Astrocyte (in vitro differentiated cells and primary cell): ENCODE measurements at regions not wholly inside any gene's neighbourhood (a gene's known extent, or its start where the extent isn't known, plus 50 kb on each side); places are given as distances from the start of the nearest gene placed in this dataset.
A peak's percentile ranks its signal among the peaks of the same experiment; 100 is the strongest.

Source experiments
- DNase-seq: peaks from one replicate; pipeline ENCODE4 v3.0.0-alpha.2; 2010; ENCODE audit warnings: low read depth
- FAIRE-seq: peaks from 2 replicates; lab custom pipeline; 2011; peaks lifted over from hg19 to GRCh38; lab: Jason Lieb, UNC
- H2AFZ ChIP-seq: 2 replicates; pipeline ENCODE4 v1.6.0; 2012; ENCODE audit warnings: low read depth, low read length, inconsistent platforms
- H3K27ac ChIP-seq: 2 replicates; pipeline ENCODE4 v1.5.1; 2011; ENCODE audit warnings: low read depth, low read length, inconsistent platforms
- H3K27me3 ChIP-seq: 2 replicates; pipeline ENCODE4 v1.6.0; 2011; ENCODE audit warnings: low read length, inconsistent platforms; ENCODE audit not compliant: insufficient read depth
- H3K36me3 ChIP-seq: 2 replicates; pipeline ENCODE4 v1.5.1; 2011; ENCODE audit warnings: low read length, inconsistent platforms; ENCODE audit not compliant: insufficient read depth
- H3K4me1 ChIP-seq: 2 replicates; pipeline ENCODE4 v1.5.1; 2011; ENCODE audit warnings: low read length, inconsistent platforms; ENCODE audit not compliant: insufficient read depth
- H3K4me2 ChIP-seq: 2 replicates; pipeline ENCODE4 v1.6.0; 2012; ENCODE audit warnings: low read length, inconsistent platforms
- H3K4me3 ChIP-seq: 2 replicates; pipeline ENCODE4 v1.5.1; 2011; ENCODE audit warnings: low read depth, mild to moderate bottlenecking, low read length, inconsistent platforms; ENCODE audit not compliant: insufficient read depth
- H3K79me2 ChIP-seq: 2 replicates; pipeline ENCODE4 v1.6.0; 2012; ENCODE audit warnings: mild to moderate bottlenecking, low read length, inconsistent platforms; ENCODE audit not compliant: insufficient read depth
- H3K9ac ChIP-seq: 2 replicates; pipeline ENCODE4 v1.6.0; 2012; ENCODE audit warnings: mild to moderate bottlenecking, low read length, inconsistent platforms
- H3K9me3 ChIP-seq: 2 replicates; pipeline ENCODE4 v1.5.1; 2012; ENCODE audit warnings: low read depth, mild to moderate bottlenecking, low read length, inconsistent platforms; ENCODE audit not compliant: insufficient read depth
- H4K20me1 ChIP-seq: 2 replicates; pipeline ENCODE4 v1.6.0; 2012; ENCODE audit warnings: low read length, inconsistent platforms; ENCODE audit not compliant: insufficient read depth
- H3K27ac Mint-ChIP-seq: one replicate; pipeline ENCODE4 v1.8.0; 2021; ENCODE audit warnings: mild to moderate bottlenecking, mixed read lengths; ENCODE audit not compliant: unreplicated experiment
- H3K27me3 Mint-ChIP-seq: one replicate; pipeline ENCODE4 v1.8.0; 2021; ENCODE audit warnings: low read depth, mixed read lengths; ENCODE audit not compliant: unreplicated experiment
- H3K36me3 Mint-ChIP-seq: one replicate; pipeline ENCODE4 v1.8.0; 2021; ENCODE audit warnings: low read depth, mixed read lengths; ENCODE audit not compliant: unreplicated experiment
- H3K4me1 Mint-ChIP-seq: one replicate; pipeline ENCODE4 v1.8.0; 2021; ENCODE audit warnings: low read depth, mixed read lengths; ENCODE audit not compliant: unreplicated experiment
- H3K4me3 Mint-ChIP-seq: one replicate; pipeline ENCODE4 v1.8.0; 2021; ENCODE audit warnings: mild to moderate bottlenecking, moderate library complexity, mixed read lengths; ENCODE audit not compliant: unreplicated experiment
- H3K9me3 Mint-ChIP-seq: one replicate; pipeline ENCODE4 v1.8.0; 2021; ENCODE audit warnings: mild to moderate bottlenecking, mixed read lengths; ENCODE audit not compliant: unreplicated experiment
- CTCF ChIP-seq: IDR thresholded peaks from 2 replicates; pipeline ENCODE4 v1.5.1; 2011; ENCODE audit warnings: low read depth, mild to moderate bottlenecking, inconsistent platforms, low read length, moderate library complexity; ENCODE audit not compliant: insufficient read depth
- EZH2 ChIP-seq: IDR thresholded peaks from 2 replicates; pipeline ENCODE4 v1.6.1; 2012; ENCODE audit warnings: mild to moderate bottlenecking, low read length, inconsistent platforms; ENCODE audit not compliant: insufficient read depth

DNA sequence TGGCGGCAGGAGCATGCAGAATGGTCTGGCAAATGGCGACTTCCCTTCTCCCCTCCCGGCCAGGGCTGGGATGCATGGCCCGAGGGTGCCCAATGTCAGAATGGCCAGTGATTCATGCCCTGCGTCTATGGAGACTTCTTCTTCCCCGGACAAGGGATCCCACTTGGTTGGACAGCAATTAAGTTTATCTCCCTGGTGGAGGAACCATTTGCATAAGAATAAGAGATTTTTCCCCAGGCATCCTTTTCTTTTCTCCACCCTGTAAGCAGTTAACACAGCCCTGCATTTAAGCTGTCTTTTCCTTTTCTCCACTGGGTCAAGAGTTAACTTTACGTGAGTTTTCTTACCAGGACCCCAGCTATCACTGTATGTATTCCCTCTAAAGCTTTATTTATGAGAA, 856.6 kb downstream of the GLUD2 start:
- Histone ChIP-seq H3K4me3 (no peak overlapping the region), H3K4me1 (no peaks in the 10 kb centered on the region), H3K36me3 (no peaks in the 10 kb centered on the region), H3K27me3 (no peaks in the 10 kb centered on the region), H3K9me3 (no peaks in the 10 kb centered on the region), H2AFZ (no peak overlapping the region), H3K4me2 (no peak overlapping the region), H3K79me2 (no peaks in the 10 kb centered on the region), H4K20me1 (no peaks in the 10 kb centered on the region), H3K27ac (no peak overlapping the region), H3K9ac (no peak overlapping the region)
- Mint-ChIP-seq H3K27ac (no peak overlapping the region), H3K36me3 (no peaks in the 10 kb centered on the region), H3K4me3 (no peak overlapping the region), H3K9me3 (peaks cover 2% of the 10 kb centered on the region), H3K27me3 (no peaks in the 10 kb centered on the region), H3K4me1 (no peaks in the 10 kb centered on the region)
- FAIRE-seq, result no peak
- DNase-seq, result no peak
- TF ChIP-seq CTCF (no peak), EZH2 (no peak)

DNA sequence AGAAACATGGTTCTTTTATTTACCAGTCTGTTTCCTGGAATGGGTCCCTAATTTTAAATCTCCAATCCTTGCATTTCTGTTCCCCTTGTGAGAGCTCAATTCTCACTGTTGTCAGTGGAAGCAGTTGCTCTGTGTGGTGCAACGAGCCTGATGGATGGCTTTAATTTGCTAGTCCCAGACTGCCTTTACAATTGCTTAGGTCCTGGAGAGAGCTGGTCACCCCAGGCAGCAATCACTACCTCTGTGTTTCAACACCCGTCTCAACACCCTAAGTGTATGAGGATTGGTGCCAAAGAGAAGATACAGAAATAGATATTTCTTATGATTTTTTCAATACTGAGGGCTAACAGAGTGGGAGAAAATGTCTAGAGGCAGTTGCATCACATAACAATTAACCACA, 873.8 kb downstream of the GLUD2 start:
- no peak overlapping the region for H3K27ac ChIP-seq
- no peaks in the 10 kb centered on the region for H3K27me3 ChIP-seq
- H3K4me3 ChIP-seq, result no peak overlapping the region
- no peaks in the 10 kb centered on the region for H3K79me2 ChIP-seq
- Mint-ChIP-seq H3K27ac (no peak overlapping the region), H3K9me3 (no peaks in the 10 kb centered on the region), H3K4me1 (no peaks in the 10 kb centered on the region), H3K36me3 (no peaks in the 10 kb centered on the region), H3K4me3 (no peak overlapping the region), H3K27me3 (no peaks in the 10 kb centered on the region)
- DNase-seq (no peak), FAIRE-seq (no peak)
- H3K4me2 ChIP-seq, result no peak overlapping the region
- TF ChIP-seq CTCF (no peak), EZH2 (no peak)
- no peaks in the 10 kb centered on the region for H3K9me3 ChIP-seq
- no peaks in the 10 kb centered on the region for H3K36me3 ChIP-seq
- H4K20me1 ChIP-seq, result no peaks in the 10 kb centered on the region
- H3K9ac ChIP-seq, result no peak overlapping the region
- no peak overlapping the region for H2AFZ ChIP-seq
- no peaks in the 10 kb centered on the region for H3K4me1 ChIP-seq

DNA sequence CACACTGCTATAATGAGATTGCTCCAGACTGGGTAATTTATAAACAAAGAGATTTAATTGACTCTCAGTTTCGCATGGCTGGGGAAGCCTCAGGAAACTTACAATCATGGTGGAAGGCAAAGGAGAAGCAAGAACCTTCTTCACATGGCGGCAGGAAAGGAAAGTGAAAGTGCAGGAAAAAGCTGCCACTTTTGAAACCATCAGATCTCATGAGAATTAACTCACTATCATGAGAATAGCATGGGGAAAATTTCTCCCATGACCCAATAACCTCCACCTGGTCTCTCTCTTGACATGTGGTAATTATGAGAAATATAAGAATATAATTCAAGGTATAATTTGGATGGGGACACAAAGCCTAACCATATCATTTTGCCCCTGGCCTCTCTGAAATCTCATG, 884.2 kb downstream of the GLUD2 start:
- Histone ChIP-seq H3K4me3 (no peak overlapping the region), H4K20me1 (no peaks in the 10 kb centered on the region), H3K4me1 (no peaks in the 10 kb centered on the region), H3K4me2 (no peak overlapping the region), H3K9me3 (no peaks in the 10 kb centered on the region), H2AFZ (no peak overlapping the region), H3K27me3 (no peaks in the 10 kb centered on the region), H3K9ac (no peak overlapping the region), H3K36me3 (no peaks in the 10 kb centered on the region), H3K79me2 (no peaks in the 10 kb centered on the region), H3K27ac (no peak overlapping the region)
- FAIRE-seq, result peak; percentile 54
- H3K9me3 Mint-ChIP-seq, result no peaks in the 10 kb centered on the region
- no peak overlapping the region for H3K27ac Mint-ChIP-seq
- no peaks in the 10 kb centered on the region for H3K27me3 Mint-ChIP-seq
- DNase-seq, result no peak
- TF ChIP-seq EZH2 (no peak), CTCF (no peak)
- H3K4me1 Mint-ChIP-seq, result no peaks in the 10 kb centered on the region
- no peak overlapping the region for H3K4me3 Mint-ChIP-seq
- H3K36me3 Mint-ChIP-seq, result no peaks in the 10 kb centered on the region
